ENCODE measurements at regions not wholly inside any gene's neighbourhood (a gene's known extent, or its start where the extent isn't known, plus 50 kb on each side); places are given as distances from the start of the nearest gene placed in this dataset.

- TF ChIP-seq, protein P1, sequence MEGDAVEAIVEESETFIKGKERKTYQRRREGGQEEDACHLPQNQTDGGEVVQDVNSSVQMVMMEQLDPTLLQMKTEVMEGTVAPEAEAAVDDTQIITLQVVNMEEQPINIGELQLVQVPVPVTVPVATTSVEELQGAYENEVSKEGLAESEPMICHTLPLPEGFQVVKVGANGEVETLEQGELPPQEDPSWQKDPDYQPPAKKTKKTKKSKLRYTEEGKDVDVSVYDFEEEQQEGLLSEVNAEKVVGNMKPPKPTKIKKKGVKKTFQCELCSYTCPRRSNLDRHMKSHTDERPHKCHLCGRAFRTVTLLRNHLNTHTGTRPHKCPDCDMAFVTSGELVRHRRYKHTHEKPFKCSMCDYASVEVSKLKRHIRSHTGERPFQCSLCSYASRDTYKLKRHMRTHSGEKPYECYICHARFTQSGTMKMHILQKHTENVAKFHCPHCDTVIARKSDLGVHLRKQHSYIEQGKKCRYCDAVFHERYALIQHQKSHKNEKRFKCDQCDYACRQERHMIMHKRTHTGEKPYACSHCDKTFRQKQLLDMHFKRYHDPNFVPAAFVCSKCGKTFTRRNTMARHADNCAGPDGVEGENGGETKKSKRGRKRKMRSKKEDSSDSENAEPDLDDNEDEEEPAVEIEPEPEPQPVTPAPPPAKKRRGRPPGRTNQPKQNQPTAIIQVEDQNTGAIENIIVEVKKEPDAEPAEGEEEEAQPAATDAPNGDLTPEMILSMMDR (IDR thresholded peaks at IDR 0.05), result no peak
- TF ChIP-seq POLR2AphosphoS5 (IDR thresholded peaks at IDR 0.05), result no peak
Observed at GRCh38 chr9:134267881-134268724, 58.2 kb upstream of the RXRA start.
